A673 (cell line): ENCODE measurements at regions not wholly inside any gene's neighbourhood (a gene's known extent, or its start where the extent isn't known, plus 50 kb on each side); places are given as distances from the start of the nearest gene placed in this dataset.

Experiments used
- BruUV-seq: library from RNA; stranded (reverse); fragments of 400-500 nt; replicated peaks from 2 replicates; lab custom pipeline; 2021; lab: Mats Ljungman, UMichigan
- CTCF ChIA-PET: fragments of 300-600 bp; sonication (Branson Sonifier 250); formaldehyde crosslinking; loops from one replicate; lab custom pipeline; 2022; ENCODE audit warnings: antibody characterized with exemption; lab: Charles Lee
- POLR2A ChIA-PET: fragments of 300-600 bp; sonication (Branson Sonifier 250); formaldehyde crosslinking; loops from one replicate; lab custom pipeline; 2022; ENCODE audit warnings: antibody characterized with exemption; ENCODE audit not compliant: low non-redundant PET; lab: Charles Lee
- DNase-seq: peaks from one replicate; pipeline ENCODE4 v3.0.0-alpha.2; 2015; ENCODE audit warnings: low spot score
- H3K27ac ChIP-seq: fragments of 200-600 bp; sonication (generic); 2 replicates; pipeline ENCODE4 v1.5.1; 2016; ENCODE audit warnings: mixed run types, low read depth, mild to moderate bottlenecking, mixed read lengths, antibody characterized with exemption, low read length; ENCODE audit not compliant: poor library complexity, severe bottlenecking
- H3K27me3 ChIP-seq: fragments of 200-600 bp; sonication (generic); replicated peaks from 2 replicates; pipeline ENCODE4 v1.6.1; 2017; ENCODE audit warnings: mixed run types, low read depth, mild to moderate bottlenecking, mixed read lengths, antibody characterized with exemption, low read length; ENCODE audit not compliant: insufficient read depth, poor library complexity
- H3K36me3 ChIP-seq: fragments of 200-600 bp; sonication (generic); 2 replicates; pipeline ENCODE4 v1.6.1; 2016; ENCODE audit warnings: mixed run types, mild to moderate bottlenecking, mixed read lengths, antibody characterized with exemption, low read length; ENCODE audit not compliant: insufficient read depth, poor library complexity, severe bottlenecking
- H3K4me1 ChIP-seq: fragments of 200-600 bp; sonication (generic); 2 replicates; pipeline ENCODE4 v1.6.1; 2017; ENCODE audit warnings: mixed run types, mild to moderate bottlenecking, mixed read lengths, antibody characterized with exemption, low read length; ENCODE audit not compliant: insufficient read depth, poor library complexity, severe bottlenecking
- H3K4me3 ChIP-seq: fragments of 200-600 bp; sonication (generic); 2 replicates; pipeline ENCODE4 v1.5.1; 2016; ENCODE audit warnings: low read depth, mixed run types, mild to moderate bottlenecking, mixed read lengths, low read length; ENCODE audit not compliant: poor library complexity, severe bottlenecking
- H3K9me3 ChIP-seq: fragments of 200-600 bp; sonication (generic); 2 replicates; pipeline ENCODE4 v1.6.1; 2016; ENCODE audit warnings: mixed run types, low read depth, mild to moderate bottlenecking, mixed read lengths, antibody characterized with exemption, low read length; ENCODE audit not compliant: poor library complexity, severe bottlenecking
- CTCF ChIP-seq: fragments of 300-800, 200-600 bp; sonication (generic); conservative IDR thresholded peaks from 2 replicates; pipeline ENCODE4 v1.5.1; 2017; ENCODE audit warnings: low read depth, mild to moderate bottlenecking, antibody characterized with exemption, low read length, moderate library complexity, mixed read lengths
- EZH2 ChIP-seq: fragments of 200-600 bp; sonication (generic); IDR thresholded peaks from 2 replicates; pipeline ENCODE4 v1.6.1; 2017; ENCODE audit warnings: borderline replicate concordance, low read depth, mild to moderate bottlenecking, mixed read lengths, antibody characterized with exemption, low read length; ENCODE audit not compliant: poor library complexity, severe bottlenecking
- intact Hi-C: fragments of 100-400 bp; cut with micrococcal nuclease; formaldehyde crosslinking; loops from one replicate; pipeline ENCODE4 v1.10.0; 2022; ENCODE audit not compliant: unreplicated experiment

- no TSS peak for BruUV-seq
- H3K27ac ChIP-seq = no peak overlapping the region
- H3K36me3 ChIP-seq = no peaks in the 10 kb centered on the region
- no peaks in the 10 kb centered on the region for H3K4me1 ChIP-seq
- ChIA-PET CTCF (no interaction called here), POLR2A (no interaction called here)
- DNase-seq = no peak
- no peaks in the 10 kb centered on the region for H3K9me3 ChIP-seq
- H3K27me3 ChIP-seq = no peaks in the 10 kb centered on the region
- intact Hi-C loops = no loop called here
- no peak for TF ChIP-seq EZH2
- TF ChIP-seq CTCF = no peak
- H3K4me3 ChIP-seq = no peak overlapping the region
Measured at GRCh38 chr2:228417956-228418355, 236.5 kb upstream of the SPHKAP start.

GRCh38 chr2:228417526-228417925, 236.0 kb upstream of the SPHKAP start:
- intact Hi-C loops = no loop called here
- Histone ChIP-seq H3K27ac (no peak overlapping the region), H3K9me3 (no peaks in the 10 kb centered on the region), H3K27me3 (no peaks in the 10 kb centered on the region), H3K4me3 (no peak overlapping the region), H3K36me3 (no peaks in the 10 kb centered on the region), H3K4me1 (no peaks in the 10 kb centered on the region)
- no peak for DNase-seq
- BruUV-seq = no TSS peak
- ChIA-PET POLR2A (no interaction called here), CTCF (no interaction called here)
- TF ChIP-seq EZH2 = no peak
- no peak for TF ChIP-seq CTCF

- no peak for DNase-seq
- no peaks in the 10 kb centered on the region for H3K9me3 ChIP-seq
- no peak overlapping the region for H3K4me3 ChIP-seq
- POLR2A ChIA-PET = no interaction called here
- H3K36me3 ChIP-seq = no peaks in the 10 kb centered on the region
- no peaks in the 10 kb centered on the region for H3K27me3 ChIP-seq
- TF ChIP-seq CTCF (no peak), EZH2 (no peak)
- intact Hi-C loops = no loop called here
- no peaks in the 10 kb centered on the region for H3K4me1 ChIP-seq
- CTCF ChIA-PET = no interaction called here
- H3K27ac ChIP-seq = no peak overlapping the region
- BruUV-seq = no TSS peak
Measured at GRCh38 chr2:228410061-228410460, 228.6 kb upstream of the SPHKAP start.
